IMR-90 (cell line): ENCODE measurements at regions not wholly inside any gene's neighbourhood (a gene's known extent, or its start where the extent isn't known, plus 50 kb on each side); places are given as distances from the start of the nearest gene placed in this dataset.

Experiments
- ATAC-seq: fragments of 200-7000 bp; cut with Tn5 transposase; 2 replicates; pipeline ENCODE4 v1.9.1; 2020; ENCODE audit warnings: low read depth, mild to moderate bottlenecking, moderate library complexity
- BruUV-seq: library from RNA; stranded (reverse); fragments of 400-500 nt; replicated peaks from 2 replicates; lab custom pipeline; 2021; lab: Mats Ljungman, UMichigan
- CTCF ChIA-PET: fragments of 300-600 bp; formaldehyde crosslinking; extraction: SDS; loops from one replicate; lab custom pipeline; 2021; ENCODE audit warnings: antibody characterized with exemption; lab: Yijun Ruan, JAX
- POLR2A ChIA-PET: fragments of 300-600 bp; sonication (Branson Sonifier 250); formaldehyde crosslinking; loops from one replicate; lab custom pipeline; 2022; ENCODE audit warnings: antibody characterized with exemption; ENCODE audit not compliant: unreplicated experiment; lab: Charles Lee
- DNase-seq: peaks from one replicate; pipeline ENCODE4 v3.0.0; 2013
- H2AFZ ChIP-seq: replicated peaks from 2 replicates; pipeline ENCODE3; 2013; ENCODE audit warnings: low read length, mild to moderate bottlenecking; ENCODE audit not compliant: poor library complexity
- H2AK5ac ChIP-seq: 2 replicates; pipeline ENCODE4 v1.6.1; 2013; ENCODE audit warnings: low read depth, low read length, inconsistent platforms
- H2AK9ac ChIP-seq: replicated peaks from 2 replicates; pipeline ENCODE3; 2013; ENCODE audit warnings: mild to moderate bottlenecking, low read depth, low read length, moderate library complexity; ENCODE audit not compliant: poor library complexity
- H2BK120ac ChIP-seq: 2 replicates; pipeline ENCODE4 v1.6.1; 2013; ENCODE audit warnings: low read depth, low read length, inconsistent platforms
- H2BK15ac ChIP-seq: 3 replicates; pipeline ENCODE4 v1.6.1; 2013; ENCODE audit warnings: low read depth, low read length, inconsistent platforms
- H2BK20ac ChIP-seq: 2 replicates; pipeline ENCODE4 v1.6.1; 2013; ENCODE audit warnings: low read depth, mild to moderate bottlenecking, inconsistent platforms, low read length, moderate library complexity
- H2BK5ac ChIP-seq: 2 replicates; pipeline ENCODE4 v1.6.1; 2013; ENCODE audit warnings: mild to moderate bottlenecking, low read depth, low read length, inconsistent platforms; ENCODE audit not compliant: poor library complexity, severe bottlenecking
- H3K14ac ChIP-seq: replicated peaks from 2 replicates; pipeline ENCODE4 v1.6.1; 2013; ENCODE audit warnings: low read depth, low read length, inconsistent platforms
- H3K18ac ChIP-seq: 2 replicates; pipeline ENCODE4 v1.6.1; 2013; ENCODE audit warnings: low read depth, low read length, control low read depth
- H3K23ac ChIP-seq: 2 replicates; pipeline ENCODE4 v1.6.1; 2013; ENCODE audit warnings: low read depth, low read length, inconsistent platforms
- H3K27ac ChIP-seq: 2 replicates; pipeline ENCODE4 v1.5.1; 2013; ENCODE audit warnings: mild to moderate bottlenecking, control low read depth, low read length; ENCODE audit not compliant: insufficient read depth
- H3K27me3 ChIP-seq: 2 replicates; pipeline ENCODE4 v1.6.1; 2013; ENCODE audit warnings: low read length; ENCODE audit not compliant: control insufficient read depth, insufficient read depth
- H3K36me3 ChIP-seq: 2 replicates; pipeline ENCODE4 v1.6.1; 2013; ENCODE audit warnings: low read length, mixed read lengths; ENCODE audit not compliant: control insufficient read depth, insufficient read depth
- H3K4ac ChIP-seq: 2 replicates; pipeline ENCODE4 v1.6.1; 2013; ENCODE audit warnings: low read depth, low read length, inconsistent platforms
- H3K4me1 ChIP-seq: 2 replicates; pipeline ENCODE4 v1.6.1; 2013; ENCODE audit warnings: low read length, mixed read lengths; ENCODE audit not compliant: control insufficient read depth, insufficient read depth
- H3K4me2 ChIP-seq: 2 replicates; pipeline ENCODE4 v1.6.1; 2013; ENCODE audit warnings: low read depth, mild to moderate bottlenecking, control low read depth, low read length, moderate library complexity
- H3K4me3 ChIP-seq: 2 replicates; pipeline ENCODE4 v1.5.1; 2013; ENCODE audit warnings: low read depth, mild to moderate bottlenecking, control low read depth, low read length, moderate library complexity; ENCODE audit not compliant: insufficient read depth
- H3K56ac ChIP-seq: 2 replicates; pipeline ENCODE4 v1.6.1; 2013; ENCODE audit warnings: low read length, inconsistent platforms; ENCODE audit not compliant: insufficient read depth; ENCODE audit errors: extremely low read depth
- H3K79me1 ChIP-seq, 2 experiments: 2 replicates each; pipeline ENCODE4 v1.6.1; 2013; ENCODE audit warnings: low read length in 2 of 2, inconsistent platforms in 1 of 2, low read depth in 1 of 2
- H3K9ac ChIP-seq: 2 replicates; pipeline ENCODE4 v1.6.1; 2013; ENCODE audit warnings: low read depth, low read length, control low read depth
- H3K9me1 ChIP-seq: 2 replicates; pipeline ENCODE4 v1.6.1; 2013; ENCODE audit warnings: low read length, inconsistent platforms; ENCODE audit not compliant: insufficient read depth
- H3K9me3 ChIP-seq: 2 replicates; pipeline ENCODE4 v1.6.1; 2013; ENCODE audit warnings: low read length; ENCODE audit not compliant: control insufficient read depth, insufficient read depth
- H4K20me1 ChIP-seq: 2 replicates; pipeline ENCODE4 v1.6.1; 2013; ENCODE audit warnings: low read length, inconsistent platforms; ENCODE audit not compliant: insufficient read depth
- H4K5ac ChIP-seq: 2 replicates; pipeline ENCODE4 v1.6.1; 2013; ENCODE audit warnings: mild to moderate bottlenecking, low read depth, low read length, control low read depth
- H4K8ac ChIP-seq, 2 experiments: 2 replicates each; pipeline ENCODE4 v1.6.1; 2013; ENCODE audit warnings: low read depth in 2 of 2, low read length in 2 of 2, control low read depth in 1 of 2, inconsistent platforms in 1 of 2
- H4K91ac ChIP-seq: 2 replicates; pipeline ENCODE4 v1.6.1; 2013; ENCODE audit warnings: low read depth, low read length, inconsistent platforms; ENCODE audit not compliant: insufficient read depth
- BHLHE40 ChIP-seq: fragments of 150-350 bp; IDR thresholded peaks from 2 replicates; pipeline ENCODE4 v1.6.1; 2016; ENCODE audit warnings: mild to moderate bottlenecking, low read depth, low read length
- CEBPB ChIP-seq: IDR thresholded peaks from 2 replicates; pipeline ENCODE4 v1.6.1; 2012; ENCODE audit warnings: low read depth, low read length, improper control_type of control experiment
- CHD1 ChIP-seq: IDR thresholded peaks from 2 replicates; pipeline ENCODE4 v1.6.1; 2012; ENCODE audit warnings: low read depth, low read length, improper control_type of control experiment
- FOS ChIP-seq: fragments of 150-350 bp; IDR thresholded peaks from 2 replicates; pipeline ENCODE4 v1.6.1; 2016; ENCODE audit warnings: low read depth, low read length
- MAFK ChIP-seq: IDR thresholded peaks from 2 replicates; pipeline ENCODE4 v1.6.1; 2012; ENCODE audit warnings: low read depth, low read length, improper control_type of control experiment
- MAZ ChIP-seq: IDR thresholded peaks from 2 replicates; pipeline ENCODE4 v1.6.1; 2012; ENCODE audit warnings: low read depth, mild to moderate bottlenecking, low read length, improper control_type of control experiment, moderate library complexity, borderline replicate concordance
- MXI1 ChIP-seq: IDR thresholded peaks from 2 replicates; pipeline ENCODE4 v1.6.1; 2012; ENCODE audit warnings: low read depth, mild to moderate bottlenecking, low read length, moderate library complexity, borderline replicate concordance
- NFE2L2 ChIP-seq: fragments of 150-350 bp; IDR thresholded peaks from 2 replicates; pipeline ENCODE4 v1.6.1; 2016; ENCODE audit warnings: low read depth, mild to moderate bottlenecking, low read length
- POLR2A ChIP-seq: IDR thresholded peaks from 2 replicates; pipeline ENCODE4 v1.6.1; 2012; ENCODE audit warnings: mild to moderate bottlenecking, low read depth, low read length
- RAD21 ChIP-seq: IDR thresholded peaks from 2 replicates; pipeline ENCODE4 v1.6.1; 2012; ENCODE audit warnings: low read length, improper control_type of control experiment
- RCOR1 ChIP-seq: IDR thresholded peaks from 2 replicates; pipeline ENCODE4 v1.6.1; 2012; ENCODE audit warnings: mild to moderate bottlenecking, low read length, improper control_type of control experiment; ENCODE audit not compliant: insufficient replicate concordance
- RFX5 ChIP-seq: IDR thresholded peaks from 2 replicates; pipeline ENCODE4 v1.8.0; 2012; ENCODE audit warnings: low read depth, mild to moderate bottlenecking, low read length, moderate library complexity
- SMC3 ChIP-seq: fragments of 150-350 bp; IDR thresholded peaks from 2 replicates; pipeline ENCODE4 v1.6.1; 2016; ENCODE audit warnings: low read depth, mild to moderate bottlenecking, antibody characterized with exemption, low read length, moderate library complexity
- whole genome bisulfite sequencing, 2 experiments: methylation state at CpG; one replicate each; pipeline versions ENCODE4 v1.1.5 to v1.1.7; 2013; ENCODE audit warnings: missing lambda C conversion rate in 2 of 2; ENCODE audit not compliant: insufficient read length in 1 of 2; ENCODE audit errors: extremely low coverage in 2 of 2; 5-methylcytosine and 5-hydroxymethylcytosine counted together
- dilution Hi-C: fragments of 300-500 bp; cut with HindIII; formaldehyde crosslinking; loops from one replicate; pipeline ENCODE4 v1.14.3; 2018; ENCODE audit warnings: low sequenced_read_pairs; ENCODE audit not compliant: unreplicated experiment
- in situ Hi-C: fragments of 300-500 bp; cut with MboI; formaldehyde crosslinking; loops from 3 replicates; pipeline ENCODE4 v1.14.3; 2019; ENCODE audit warnings: low sequenced_read_pairs, inconsistent platforms, mixed read lengths
- intact Hi-C: fragments of 100-400 bp; cut with micrococcal nuclease; formaldehyde crosslinking; loops from 2 replicates; pipeline ENCODE4 v1.10.0; 2022
- TF ChIP-seq, protein P1 (sequence below): conservative IDR thresholded peaks from 2 replicates; pipeline ENCODE4 v1.5.1; 2012; ENCODE audit warnings: mild to moderate bottlenecking, low read depth, low read length, improper control_type of control experiment
- TF ChIP-seq, protein P2 (sequence below): fragments of 150-350 bp; IDR thresholded peaks from 2 replicates; pipeline ENCODE4 v1.6.1; 2017; ENCODE audit warnings: mild to moderate bottlenecking, antibody characterized with exemption, low read length, low read depth

DNA sequence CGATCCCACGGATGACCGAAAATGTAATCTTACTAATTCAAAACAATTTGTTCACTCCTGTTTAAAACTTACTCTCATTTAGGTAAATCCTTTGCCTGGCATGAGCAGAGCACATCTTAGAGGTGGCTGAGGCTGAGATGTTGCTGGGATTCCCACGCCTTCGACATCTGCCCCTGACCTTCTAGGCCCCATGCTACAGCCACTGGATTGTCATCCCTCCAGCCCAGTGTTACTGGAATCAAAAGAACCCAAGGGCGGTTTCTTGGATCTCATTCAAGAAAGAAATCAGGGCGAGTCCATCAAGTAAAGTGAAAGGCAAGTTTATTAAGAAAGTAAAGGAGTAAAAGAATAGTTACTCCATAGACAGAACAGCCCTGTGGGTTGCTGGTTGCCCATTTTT, 64.5 kb upstream of the SHISA6 start:
- H3K23ac ChIP-seq = no peak overlapping the region
- H4K5ac ChIP-seq = no peak overlapping the region
- no peak overlapping the region for H2BK120ac ChIP-seq
- no peak for ATAC-seq
- dilution Hi-C loops = no loop called here
- no peak overlapping the region for H2BK15ac ChIP-seq
- TF ChIP-seq MAZ (no peak), SMC3 (no peak), CEBPB (no peak), MXI1 (no peak), BHLHE40 (no peak), MAFK (no peak), CHD1 (no peak), RFX5 (no peak), POLR2A (no peak), NFE2L2 (no peak), RAD21 (no peak), FOS (no peak), RCOR1 (no peak)
- TF ChIP-seq, protein P1, sequence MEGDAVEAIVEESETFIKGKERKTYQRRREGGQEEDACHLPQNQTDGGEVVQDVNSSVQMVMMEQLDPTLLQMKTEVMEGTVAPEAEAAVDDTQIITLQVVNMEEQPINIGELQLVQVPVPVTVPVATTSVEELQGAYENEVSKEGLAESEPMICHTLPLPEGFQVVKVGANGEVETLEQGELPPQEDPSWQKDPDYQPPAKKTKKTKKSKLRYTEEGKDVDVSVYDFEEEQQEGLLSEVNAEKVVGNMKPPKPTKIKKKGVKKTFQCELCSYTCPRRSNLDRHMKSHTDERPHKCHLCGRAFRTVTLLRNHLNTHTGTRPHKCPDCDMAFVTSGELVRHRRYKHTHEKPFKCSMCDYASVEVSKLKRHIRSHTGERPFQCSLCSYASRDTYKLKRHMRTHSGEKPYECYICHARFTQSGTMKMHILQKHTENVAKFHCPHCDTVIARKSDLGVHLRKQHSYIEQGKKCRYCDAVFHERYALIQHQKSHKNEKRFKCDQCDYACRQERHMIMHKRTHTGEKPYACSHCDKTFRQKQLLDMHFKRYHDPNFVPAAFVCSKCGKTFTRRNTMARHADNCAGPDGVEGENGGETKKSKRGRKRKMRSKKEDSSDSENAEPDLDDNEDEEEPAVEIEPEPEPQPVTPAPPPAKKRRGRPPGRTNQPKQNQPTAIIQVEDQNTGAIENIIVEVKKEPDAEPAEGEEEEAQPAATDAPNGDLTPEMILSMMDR = no peak
- TF ChIP-seq, protein P2, sequence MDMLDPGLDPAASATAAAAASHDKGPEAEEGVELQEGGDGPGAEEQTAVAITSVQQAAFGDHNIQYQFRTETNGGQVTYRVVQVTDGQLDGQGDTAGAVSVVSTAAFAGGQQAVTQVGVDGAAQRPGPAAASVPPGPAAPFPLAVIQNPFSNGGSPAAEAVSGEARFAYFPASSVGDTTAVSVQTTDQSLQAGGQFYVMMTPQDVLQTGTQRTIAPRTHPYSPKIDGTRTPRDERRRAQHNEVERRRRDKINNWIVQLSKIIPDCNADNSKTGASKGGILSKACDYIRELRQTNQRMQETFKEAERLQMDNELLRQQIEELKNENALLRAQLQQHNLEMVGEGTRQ = no peak
- H3K4me2 ChIP-seq = no peak overlapping the region
- no peak overlapping the region for H2AK5ac ChIP-seq
- H3K9me1 ChIP-seq = no peaks in the 10 kb centered on the region
- H2BK5ac ChIP-seq = no peak overlapping the region
- H3K9ac ChIP-seq = no peak overlapping the region
- no peak overlapping the region for H2BK20ac ChIP-seq
- no peak overlapping the region for H3K27ac ChIP-seq
- intact Hi-C loops = no loop called here
- no peak overlapping the region for H4K8ac ChIP-seq
- DNase-seq = no peak
- no peak overlapping the region for H3K56ac ChIP-seq
- H4K91ac ChIP-seq = no peak overlapping the region
- H3K9me3 ChIP-seq = peaks cover 28% of the 10 kb centered on the region
- no peak overlapping the region for H3K4ac ChIP-seq
- ChIA-PET POLR2A (no interaction called here), CTCF (no interaction called here)
- no peak overlapping the region for H2AFZ ChIP-seq
- WGBS, 2 experiments = no CpG with 5 or more reads among the region's 7 CpGs
- no peak overlapping the region for H3K14ac ChIP-seq
- in situ Hi-C loops = no loop called here
- no peaks in the 10 kb centered on the region for H3K36me3 ChIP-seq
- H4K20me1 ChIP-seq = no peaks in the 10 kb centered on the region
- BruUV-seq = no TSS peak
- no peaks in the 10 kb centered on the region for H3K27me3 ChIP-seq
- no peak overlapping the region for H2AK9ac ChIP-seq
- H3K79me1 ChIP-seq = no peaks in the 10 kb centered on the region
- H3K4me3 ChIP-seq = no peak overlapping the region
- no peak overlapping the region for H3K18ac ChIP-seq
- H3K4me1 ChIP-seq = no peaks in the 10 kb centered on the region
